ENCODE measurements at regions not wholly inside any gene's neighbourhood (a gene's known extent, or its start where the extent isn't known, plus 50 kb on each side); places are given as distances from the start of the nearest gene placed in this dataset.

DNA sequence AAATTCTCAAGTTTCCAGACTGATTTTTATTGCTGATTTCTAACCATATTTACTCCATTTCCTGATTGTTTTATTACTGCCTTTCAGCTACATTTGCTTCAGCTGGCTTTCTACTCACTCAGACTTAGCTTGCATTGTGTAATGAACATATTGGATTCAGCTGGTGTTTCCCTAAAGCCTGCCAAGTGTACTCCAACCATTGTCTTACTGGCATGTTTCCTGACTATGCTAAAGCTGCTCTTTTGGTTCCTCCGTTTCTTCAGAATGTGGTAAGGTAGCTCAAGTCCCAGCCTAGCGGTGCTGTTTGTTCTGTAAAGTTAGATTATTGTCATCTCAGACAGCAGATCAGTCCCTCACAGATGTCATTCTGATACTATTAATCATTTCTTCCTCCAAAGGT is 53.1 kb upstream of the GLRA2 start:
- Histone ChIP-seq H3K27ac (ENCODE audit: low read depth in 1 of 2, low read length in 2 of 2) (no peak overlapping the region), H3K9me3 (ENCODE audit: control insufficient read depth in 1 of 2, insufficient read depth in 1 of 2, low read length in 2 of 2) (no peaks in the 10 kb centered on the region), H3K4me3 (ENCODE audit: low read length) (no peak overlapping the region), H3K36me3 (ENCODE audit: insufficient read depth, low read length) (no peaks in the 10 kb centered on the region), H3K27me3 (ENCODE audit: control insufficient read depth in 1 of 2, insufficient read depth in 2 of 2, low read length in 2 of 2) (no peaks in the 10 kb centered on the region), H3K4me1 (ENCODE audit: insufficient read depth, low read length) (no peaks in the 10 kb centered on the region)
- H3K4me3 Mint-ChIP-seq = no peak overlapping the region
- POLR2A ChIA-PET = no interaction called here
- DNase-seq (no peak), ATAC-seq (ENCODE audit: poor library complexity) (no peak)
- H3K27ac Mint-ChIP-seq = no peak overlapping the region
- no peaks in the 10 kb centered on the region for H3K27me3 Mint-ChIP-seq
- H3K4me1 Mint-ChIP-seq (ENCODE audit: low read depth) = no peaks in the 10 kb centered on the region
- CTCF ChIA-PET = no interaction called here
- intact Hi-C loops (cut with DNase I, micrococcal nuclease) = no loop called here
- TF ChIP-seq, protein P1, sequence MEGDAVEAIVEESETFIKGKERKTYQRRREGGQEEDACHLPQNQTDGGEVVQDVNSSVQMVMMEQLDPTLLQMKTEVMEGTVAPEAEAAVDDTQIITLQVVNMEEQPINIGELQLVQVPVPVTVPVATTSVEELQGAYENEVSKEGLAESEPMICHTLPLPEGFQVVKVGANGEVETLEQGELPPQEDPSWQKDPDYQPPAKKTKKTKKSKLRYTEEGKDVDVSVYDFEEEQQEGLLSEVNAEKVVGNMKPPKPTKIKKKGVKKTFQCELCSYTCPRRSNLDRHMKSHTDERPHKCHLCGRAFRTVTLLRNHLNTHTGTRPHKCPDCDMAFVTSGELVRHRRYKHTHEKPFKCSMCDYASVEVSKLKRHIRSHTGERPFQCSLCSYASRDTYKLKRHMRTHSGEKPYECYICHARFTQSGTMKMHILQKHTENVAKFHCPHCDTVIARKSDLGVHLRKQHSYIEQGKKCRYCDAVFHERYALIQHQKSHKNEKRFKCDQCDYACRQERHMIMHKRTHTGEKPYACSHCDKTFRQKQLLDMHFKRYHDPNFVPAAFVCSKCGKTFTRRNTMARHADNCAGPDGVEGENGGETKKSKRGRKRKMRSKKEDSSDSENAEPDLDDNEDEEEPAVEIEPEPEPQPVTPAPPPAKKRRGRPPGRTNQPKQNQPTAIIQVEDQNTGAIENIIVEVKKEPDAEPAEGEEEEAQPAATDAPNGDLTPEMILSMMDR (IDR thresholded peaks at IDR 0.05) = no peak
- no peaks in the 10 kb centered on the region for H3K36me3 Mint-ChIP-seq (ENCODE audit: low read depth)
- H3K9me3 Mint-ChIP-seq = no peaks in the 10 kb centered on the region

DNA sequence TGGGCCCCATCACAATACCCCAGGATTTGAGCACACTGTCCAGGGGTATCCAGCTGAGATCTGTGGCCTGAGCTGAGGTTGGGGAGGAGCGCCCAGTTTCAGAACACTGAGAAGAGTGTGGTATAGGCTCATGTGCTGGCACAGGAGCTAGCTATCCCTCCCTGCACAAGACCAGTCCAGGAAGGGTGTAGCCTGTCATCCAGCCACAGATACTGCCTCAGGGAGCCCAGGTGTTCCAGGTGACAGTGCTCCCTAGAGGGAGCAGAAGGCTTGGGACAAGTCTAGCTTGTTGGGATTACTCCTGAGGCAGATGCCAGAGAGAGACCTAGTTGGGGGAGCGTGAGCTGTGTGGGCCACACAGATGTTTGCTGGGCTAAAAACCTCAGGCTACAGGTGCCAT is 79.6 kb upstream of the GLRA2 start:
- no peaks in the 10 kb centered on the region for H3K36me3 ChIP-seq (ENCODE audit: insufficient read depth, low read length)
- Mint-ChIP-seq H3K4me3 (no peak overlapping the region), H3K36me3 (ENCODE audit: low read depth) (no peaks in the 10 kb centered on the region), H3K27me3 (no peaks in the 10 kb centered on the region), H3K27ac (no peak overlapping the region), H3K9me3 (no peaks in the 10 kb centered on the region), H3K4me1 (ENCODE audit: low read depth) (no peaks in the 10 kb centered on the region)
- no peaks in the 10 kb centered on the region for H3K4me1 ChIP-seq (ENCODE audit: insufficient read depth, low read length)
- intact Hi-C loops (cut with DNase I, micrococcal nuclease) = no loop called here
- CTCF ChIA-PET = no interaction called here
- TF ChIP-seq, protein P1 (IDR thresholded peaks at IDR 0.05) = no peak
- no peak for DNase-seq
- H3K27ac ChIP-seq (ENCODE audit: low read depth in 1 of 2, low read length in 2 of 2) = no peak overlapping the region
- no peak for ATAC-seq (ENCODE audit: poor library complexity)
- H3K9me3 ChIP-seq (ENCODE audit: control insufficient read depth in 1 of 2, insufficient read depth in 1 of 2, low read length in 2 of 2) = no peaks in the 10 kb centered on the region
- H3K27me3 ChIP-seq (ENCODE audit: control insufficient read depth in 1 of 2, insufficient read depth in 2 of 2, low read length in 2 of 2) = no peaks in the 10 kb centered on the region
- H3K4me3 ChIP-seq (ENCODE audit: low read length) = no peak overlapping the region
- POLR2A ChIA-PET = no interaction called here

DNA sequence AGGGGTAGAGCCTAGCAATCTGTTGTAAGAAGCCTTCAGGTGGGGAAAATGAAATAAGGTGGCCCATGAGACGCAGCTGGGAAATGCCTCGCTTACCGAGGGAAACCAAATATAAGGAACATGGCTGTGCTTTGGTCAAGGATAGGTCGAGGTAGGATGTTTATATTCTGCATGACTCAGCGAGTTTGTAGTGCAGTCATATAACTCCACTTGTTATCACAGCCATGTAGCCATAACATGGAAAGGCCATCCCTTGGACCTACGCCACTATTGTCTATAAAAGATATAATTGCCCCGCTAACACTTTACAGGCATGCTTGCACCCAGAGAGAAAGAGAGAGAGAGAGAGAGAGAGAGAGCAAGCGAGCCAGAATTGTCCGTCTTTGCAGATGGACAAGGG is 80.9 kb upstream of the GLRA2 start:
- POLR2A ChIA-PET = no interaction called here
- Histone ChIP-seq H3K4me3 (ENCODE audit: low read length) (no peak overlapping the region), H3K9me3 (ENCODE audit: control insufficient read depth in 1 of 2, insufficient read depth in 1 of 2, low read length in 2 of 2) (no peaks in the 10 kb centered on the region), H3K27ac (ENCODE audit: low read depth in 1 of 2, low read length in 2 of 2) (no peak overlapping the region), H3K36me3 (ENCODE audit: insufficient read depth, low read length) (no peaks in the 10 kb centered on the region), H3K27me3 (ENCODE audit: control insufficient read depth in 1 of 2, insufficient read depth in 2 of 2, low read length in 2 of 2) (no peaks in the 10 kb centered on the region), H3K4me1 (ENCODE audit: insufficient read depth, low read length) (no peaks in the 10 kb centered on the region)
- Mint-ChIP-seq H3K36me3 (ENCODE audit: low read depth) (no peaks in the 10 kb centered on the region), H3K27ac (no peak overlapping the region), H3K27me3 (no peaks in the 10 kb centered on the region), H3K4me1 (ENCODE audit: low read depth) (no peaks in the 10 kb centered on the region), H3K9me3 (no peaks in the 10 kb centered on the region), H3K4me3 (no peak overlapping the region)
- TF ChIP-seq, protein P1 (IDR thresholded peaks at IDR 0.05) = no peak
- intact Hi-C loops (cut with DNase I, micrococcal nuclease) = no loop called here
- CTCF ChIA-PET = no interaction called here
- DNase-seq = no peak
- no peak for ATAC-seq (ENCODE audit: poor library complexity)

Data from CD4-positive, alpha-beta T cell (primary cell).